ENCODE measurements at regions not wholly inside any gene's neighbourhood (a gene's known extent, or its start where the extent isn't known, plus 50 kb on each side); places are given as distances from the start of the nearest gene placed in this dataset.
"Not testable (repeated sequence)": the region's sequence is repeated elsewhere in the genome, so short reads cannot be mapped to it uniquely, and the experiment has no call there.

GRCh38 chr6:53446151-53446550, 97.4 kb upstream of the ELOVL5 start:
- DNase-seq, result no peak

GRCh38 chr6:53441761-53442160, 93.0 kb upstream of the ELOVL5 start:
- DNase-seq, result no peak

- no peak for DNase-seq
These were observed 92.3 kb upstream of the ELOVL5 start for GRCh38 chr6:53441035-53441493.

- no peak for DNase-seq
These were observed 91.7 kb upstream of the ELOVL5 start for GRCh38 chr6:53440336-53440945.

- DNase-seq, result no peak
These were observed 90.8 kb upstream of the ELOVL5 start for GRCh38 chr6:53439556-53439955.

GRCh38 chr6:53437557-53438202, 88.9 kb upstream of the ELOVL5 start:
- DNase-seq, result no peak

- DNase-seq, result no peak
These were observed 88.0 kb upstream of the ELOVL5 start for GRCh38 chr6:53436526-53437303.

- DNase-seq, result no peak
These were observed 85.2 kb upstream of the ELOVL5 start for GRCh38 chr6:53433951-53434285.

GRCh38 chr6:53433261-53433950, 84.7 kb upstream of the ELOVL5 start:
- DNase-seq, result no peak

GRCh38 chr6:53432318-53433161, 83.8 kb upstream of the ELOVL5 start:
- DNase-seq, result no peak

- no peak for DNase-seq
These were observed 83.0 kb upstream of the ELOVL5 start for GRCh38 chr6:53431704-53432103.

GRCh38 chr6:53429401-53429800, 80.7 kb upstream of the ELOVL5 start:
- DNase-seq, result no peak

- DNase-seq, result no peak
These were observed 80.1 kb upstream of the ELOVL5 start for GRCh38 chr6:53428886-53429285.

- DNase-seq, result no peak
These were observed 78.0 kb upstream of the ELOVL5 start for GRCh38 chr6:53426667-53427270.

GRCh38 chr6:53426117-53426516, 77.4 kb upstream of the ELOVL5 start:
- DNase-seq, result no peak

GRCh38 chr6:53424976-53425718, 76.4 kb upstream of the ELOVL5 start:
- DNase-seq, result no peak

GRCh38 chr6:53424300-53424699, 75.5 kb upstream of the ELOVL5 start:
- DNase-seq, result no peak

GRCh38 chr6:53423560-53423959, 74.8 kb upstream of the ELOVL5 start:
- DNase-seq, result not testable (repeated sequence)

GRCh38 chr6:53419026-53419425, 70.3 kb upstream of the ELOVL5 start:
- no peak for DNase-seq

GRCh38 chr6:53418288-53418687, 69.5 kb upstream of the ELOVL5 start:
- no peak for DNase-seq

- no peak for DNase-seq
These were observed 68.4 kb upstream of the ELOVL5 start for GRCh38 chr6:53417141-53417540.

All from activated naive CD4-positive, alpha-beta T cell treated with anti-CD3 and anti-CD28 coated beads, Interleukin-2, amount 50 U/mL, for 16 hours (primary cell).